GM12878 (cell line): ENCODE measurements at regions not wholly inside any gene's neighbourhood (a gene's known extent, or its start where the extent isn't known, plus 50 kb on each side); places are given as distances from the start of the nearest gene placed in this dataset.

ENCODE experiments used
- BRCA1 ChIP-seq: IDR thresholded peaks from 2 replicates; pipeline ENCODE4 v1.6.1; 2011; ENCODE audit warnings: low read depth, low read length, improper control_type of control experiment
- CHD2 ChIP-seq: IDR thresholded peaks from 2 replicates; pipeline ENCODE4 v1.6.1; 2011; ENCODE audit warnings: low read depth, low read length, improper control_type of control experiment, borderline replicate concordance
- EGR1 ChIP-seq, 2 experiments: IDR thresholded peaks; 1 replicate in 1 of 2; 2 replicates in 1 of 2; pipeline ENCODE4 v1.6.1; 2011 to 2012; ENCODE audit warnings: low read depth in 2 of 2, low read length in 2 of 2, borderline replicate concordance in 1 of 2, mild to moderate bottlenecking in 1 of 2, moderate library complexity in 1 of 2
- KDM1A ChIP-seq: fragments of 200-600 bp; sonication (generic); IDR thresholded peaks from 2 replicates; pipeline ENCODE4 v1.6.1; 2016; ENCODE audit warnings: borderline replicate concordance
- POLR2A ChIP-seq: IDR thresholded peaks from 2 replicates; pipeline ENCODE4 v1.6.1; 2011; ENCODE audit warnings: low read depth, mild to moderate bottlenecking, low read length
- SMARCA5 ChIP-seq: fragments of 450-650 bp; IDR thresholded peaks from 2 replicates; pipeline ENCODE4 v1.6.1; 2017; ENCODE audit warnings: mild to moderate bottlenecking
- USF1 ChIP-seq: IDR thresholded peaks from 2 replicates; pipeline ENCODE4 v1.6.1; 2011; ENCODE audit warnings: borderline replicate concordance, low read depth, mild to moderate bottlenecking, moderate library complexity, mixed read lengths, low read length; ENCODE audit not compliant: insufficient read depth; ENCODE audit errors: extremely low read length
- YY1 ChIP-seq: IDR thresholded peaks from 2 replicates; pipeline ENCODE4 v1.6.1; 2011; ENCODE audit warnings: low read depth, mild to moderate bottlenecking, low read length
- ZNF274 ChIP-seq: IDR thresholded peaks from one replicate; pipeline ENCODE4 v1.8.0; 2011; ENCODE audit not compliant: insufficient read length, insufficient read depth
- TF ChIP-seq, protein P1 (sequence below), 3 experiments: IDR thresholded peaks in 2 of 3; conservative IDR thresholded peaks in 1 of 3; 2 replicates each; pipeline ENCODE4 v1.5.1; 2011; ENCODE audit warnings: low read depth in 3 of 3, low read length in 3 of 3, mild to moderate bottlenecking in 3 of 3, control low read depth in 2 of 3, moderate library complexity in 2 of 3, inconsistent platforms in 1 of 3, mixed read lengths in 1 of 3; ENCODE audit not compliant: control insufficient read depth in 2 of 3, insufficient read depth in 1 of 3; ENCODE audit errors: extremely low read depth in 1 of 3
- TF ChIP-seq, protein P2 (sequence below): fragments of 450-650 bp; IDR thresholded peaks from 2 replicates; pipeline ENCODE4 v1.6.1; 2017; ENCODE audit warnings: antibody characterized with exemption, mild to moderate bottlenecking, moderate library complexity
- TF ChIP-seq, protein P3 (sequence below): IDR thresholded peaks from 2 replicates; pipeline ENCODE4 v1.6.1; 2012; ENCODE audit warnings: low read depth, low read length, improper control_type of control experiment

GRCh38 chr5:7221041-7221440, 174.9 kb upstream of the ADCY2 start:
- TF ChIP-seq, protein P1, sequence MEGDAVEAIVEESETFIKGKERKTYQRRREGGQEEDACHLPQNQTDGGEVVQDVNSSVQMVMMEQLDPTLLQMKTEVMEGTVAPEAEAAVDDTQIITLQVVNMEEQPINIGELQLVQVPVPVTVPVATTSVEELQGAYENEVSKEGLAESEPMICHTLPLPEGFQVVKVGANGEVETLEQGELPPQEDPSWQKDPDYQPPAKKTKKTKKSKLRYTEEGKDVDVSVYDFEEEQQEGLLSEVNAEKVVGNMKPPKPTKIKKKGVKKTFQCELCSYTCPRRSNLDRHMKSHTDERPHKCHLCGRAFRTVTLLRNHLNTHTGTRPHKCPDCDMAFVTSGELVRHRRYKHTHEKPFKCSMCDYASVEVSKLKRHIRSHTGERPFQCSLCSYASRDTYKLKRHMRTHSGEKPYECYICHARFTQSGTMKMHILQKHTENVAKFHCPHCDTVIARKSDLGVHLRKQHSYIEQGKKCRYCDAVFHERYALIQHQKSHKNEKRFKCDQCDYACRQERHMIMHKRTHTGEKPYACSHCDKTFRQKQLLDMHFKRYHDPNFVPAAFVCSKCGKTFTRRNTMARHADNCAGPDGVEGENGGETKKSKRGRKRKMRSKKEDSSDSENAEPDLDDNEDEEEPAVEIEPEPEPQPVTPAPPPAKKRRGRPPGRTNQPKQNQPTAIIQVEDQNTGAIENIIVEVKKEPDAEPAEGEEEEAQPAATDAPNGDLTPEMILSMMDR (IDR thresholded peaks at IDR 0.05 in 2 of 3, conservative IDR thresholded peaks at IDR 0.05 in 1 of 3; ENCODE audit: control insufficient read depth in 2 of 3, extremely low read depth in 1 of 3, insufficient read depth in 1 of 3, low read depth in 3 of 3, low read length in 3 of 3): no peak
- no peak for TF ChIP-seq SMARCA5
- no peak for TF ChIP-seq ZNF274
- TF ChIP-seq USF1: no peak
- TF ChIP-seq, protein P2, sequence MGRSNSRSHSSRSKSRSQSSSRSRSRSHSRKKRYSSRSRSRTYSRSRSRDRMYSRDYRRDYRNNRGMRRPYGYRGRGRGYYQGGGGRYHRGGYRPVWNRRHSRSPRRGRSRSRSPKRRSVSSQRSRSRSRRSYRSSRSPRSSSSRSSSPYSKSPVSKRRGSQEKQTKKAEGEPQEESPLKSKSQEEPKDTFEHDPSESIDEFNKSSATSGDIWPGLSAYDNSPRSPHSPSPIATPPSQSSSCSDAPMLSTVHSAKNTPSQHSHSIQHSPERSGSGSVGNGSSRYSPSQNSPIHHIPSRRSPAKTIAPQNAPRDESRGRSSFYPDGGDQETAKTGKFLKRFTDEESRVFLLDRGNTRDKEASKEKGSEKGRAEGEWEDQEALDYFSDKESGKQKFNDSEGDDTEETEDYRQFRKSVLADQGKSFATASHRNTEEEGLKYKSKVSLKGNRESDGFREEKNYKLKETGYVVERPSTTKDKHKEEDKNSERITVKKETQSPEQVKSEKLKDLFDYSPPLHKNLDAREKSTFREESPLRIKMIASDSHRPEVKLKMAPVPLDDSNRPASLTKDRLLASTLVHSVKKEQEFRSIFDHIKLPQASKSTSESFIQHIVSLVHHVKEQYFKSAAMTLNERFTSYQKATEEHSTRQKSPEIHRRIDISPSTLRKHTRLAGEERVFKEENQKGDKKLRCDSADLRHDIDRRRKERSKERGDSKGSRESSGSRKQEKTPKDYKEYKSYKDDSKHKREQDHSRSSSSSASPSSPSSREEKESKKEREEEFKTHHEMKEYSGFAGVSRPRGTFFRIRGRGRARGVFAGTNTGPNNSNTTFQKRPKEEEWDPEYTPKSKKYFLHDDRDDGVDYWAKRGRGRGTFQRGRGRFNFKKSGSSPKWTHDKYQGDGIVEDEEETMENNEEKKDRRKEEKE: no peak
- TF ChIP-seq POLR2A: no peak
- no peak for TF ChIP-seq YY1
- no peak for TF ChIP-seq KDM1A
- TF ChIP-seq CHD2: no peak
- no peak for TF ChIP-seq EGR1 (IDR thresholded peaks at IDR 0.05; ENCODE audit: borderline replicate concordance in 1 of 2, low read depth in 2 of 2, low read length in 2 of 2)
- TF ChIP-seq, protein P3, sequence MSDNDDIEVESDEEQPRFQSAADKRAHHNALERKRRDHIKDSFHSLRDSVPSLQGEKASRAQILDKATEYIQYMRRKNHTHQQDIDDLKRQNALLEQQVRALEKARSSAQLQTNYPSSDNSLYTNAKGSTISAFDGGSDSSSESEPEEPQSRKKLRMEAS: no peak
- TF ChIP-seq BRCA1: no peak
